GM18519 (cell line): ENCODE measurements at regions not wholly inside any gene's neighbourhood (a gene's known extent, or its start where the extent isn't known, plus 50 kb on each side); places are given as distances from the start of the nearest gene placed in this dataset.

ENCODE experiments used
- ATAC-seq: cut with Tn5 transposase; IDR thresholded peaks from one replicate; pipeline ENCODE4 v1.9.1; 2021; ENCODE audit warnings: mild to moderate bottlenecking, moderate library complexity; ENCODE audit not compliant: unreplicated experiment, low FRiP score

DNA sequence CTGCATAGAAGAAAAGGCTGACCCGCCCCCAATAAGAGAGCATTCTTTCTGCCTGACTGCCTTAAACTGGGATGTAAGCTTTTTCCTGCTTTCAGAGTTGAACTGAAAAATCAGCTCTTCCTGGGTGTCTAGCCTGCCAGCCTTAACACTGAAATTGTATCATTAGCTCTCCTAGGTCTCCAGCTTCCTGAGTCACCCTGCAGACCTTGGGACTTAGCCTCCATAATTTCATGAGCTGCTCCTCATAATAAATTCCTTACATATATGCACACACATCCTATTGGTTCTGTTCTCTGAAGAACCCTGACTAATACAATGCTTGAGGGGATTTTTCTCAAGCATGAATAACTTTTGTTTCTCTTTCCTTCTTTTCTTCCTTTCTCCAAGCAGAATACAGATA lies 76.4 kb upstream of the FAR2 start:
- no peak for ATAC-seq

DNA sequence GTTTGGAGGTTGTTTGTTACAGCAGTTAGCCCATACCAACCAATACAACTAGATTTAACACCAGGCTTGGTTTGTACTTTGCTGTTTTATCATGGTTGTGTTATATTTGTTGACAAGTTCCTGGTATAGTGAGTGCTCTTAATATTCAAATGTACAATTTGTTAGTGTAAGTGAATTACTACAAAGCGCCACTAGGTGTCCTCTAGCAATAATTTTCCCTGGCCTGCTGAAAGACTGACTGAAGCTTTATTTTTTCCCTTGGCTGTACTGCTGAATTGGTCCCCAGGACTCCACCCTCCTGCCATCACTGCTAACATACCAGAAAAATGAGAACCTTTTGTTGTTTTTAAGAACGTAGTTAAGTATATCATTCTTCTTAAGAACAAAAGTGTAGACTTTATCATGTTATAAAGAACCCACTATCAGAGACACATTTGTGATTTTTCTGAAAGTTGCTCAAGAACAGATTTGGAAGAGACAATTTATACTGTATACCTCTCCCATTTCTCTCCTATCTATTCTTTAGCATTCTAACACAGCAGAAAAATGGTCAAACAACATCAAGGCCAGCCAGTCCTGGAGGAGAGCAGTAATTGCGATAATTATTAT lies 75.3 kb upstream of the FAR2 start:
- ATAC-seq: peak; percentile 75

DNA sequence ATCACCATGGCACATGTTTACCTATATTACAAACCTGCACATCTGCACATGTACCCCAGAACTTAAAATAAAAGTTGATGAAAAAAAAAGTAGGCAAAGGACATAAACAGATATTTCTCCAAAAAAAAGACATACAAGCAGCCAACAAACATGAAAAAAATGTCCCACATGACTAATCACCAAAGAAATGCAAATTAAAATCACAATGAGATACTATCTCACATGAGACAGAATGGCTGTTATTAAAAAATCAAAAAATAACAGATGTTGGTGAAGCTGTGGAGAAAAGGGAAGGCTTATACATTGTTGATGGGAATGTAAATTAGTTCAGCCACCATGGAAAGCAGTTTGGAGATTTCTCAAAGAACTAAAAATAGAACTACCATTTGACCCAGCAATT lies 68.0 kb upstream of the FAR2 start:
- no peak for ATAC-seq

DNA sequence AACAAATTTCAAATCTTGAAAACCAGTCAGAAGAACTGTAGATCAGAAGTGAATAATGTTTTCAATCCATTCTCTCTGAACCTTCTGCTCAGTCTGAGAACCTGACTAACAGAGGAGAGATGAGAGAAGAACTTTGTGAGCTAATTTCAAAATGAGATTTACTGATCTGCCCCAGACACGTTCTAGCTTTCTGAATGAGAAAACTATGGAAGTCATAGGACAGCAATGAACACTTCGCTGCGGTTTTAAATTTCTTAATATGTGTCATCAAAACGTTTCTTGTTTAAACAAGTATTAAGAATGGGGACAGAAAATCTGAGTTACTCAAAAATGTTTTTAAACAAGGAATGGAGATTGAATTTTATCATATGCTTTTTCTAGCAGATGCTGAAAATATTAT lies 66.6 kb upstream of the FAR2 start:
- peak; percentile 66 for ATAC-seq

DNA sequence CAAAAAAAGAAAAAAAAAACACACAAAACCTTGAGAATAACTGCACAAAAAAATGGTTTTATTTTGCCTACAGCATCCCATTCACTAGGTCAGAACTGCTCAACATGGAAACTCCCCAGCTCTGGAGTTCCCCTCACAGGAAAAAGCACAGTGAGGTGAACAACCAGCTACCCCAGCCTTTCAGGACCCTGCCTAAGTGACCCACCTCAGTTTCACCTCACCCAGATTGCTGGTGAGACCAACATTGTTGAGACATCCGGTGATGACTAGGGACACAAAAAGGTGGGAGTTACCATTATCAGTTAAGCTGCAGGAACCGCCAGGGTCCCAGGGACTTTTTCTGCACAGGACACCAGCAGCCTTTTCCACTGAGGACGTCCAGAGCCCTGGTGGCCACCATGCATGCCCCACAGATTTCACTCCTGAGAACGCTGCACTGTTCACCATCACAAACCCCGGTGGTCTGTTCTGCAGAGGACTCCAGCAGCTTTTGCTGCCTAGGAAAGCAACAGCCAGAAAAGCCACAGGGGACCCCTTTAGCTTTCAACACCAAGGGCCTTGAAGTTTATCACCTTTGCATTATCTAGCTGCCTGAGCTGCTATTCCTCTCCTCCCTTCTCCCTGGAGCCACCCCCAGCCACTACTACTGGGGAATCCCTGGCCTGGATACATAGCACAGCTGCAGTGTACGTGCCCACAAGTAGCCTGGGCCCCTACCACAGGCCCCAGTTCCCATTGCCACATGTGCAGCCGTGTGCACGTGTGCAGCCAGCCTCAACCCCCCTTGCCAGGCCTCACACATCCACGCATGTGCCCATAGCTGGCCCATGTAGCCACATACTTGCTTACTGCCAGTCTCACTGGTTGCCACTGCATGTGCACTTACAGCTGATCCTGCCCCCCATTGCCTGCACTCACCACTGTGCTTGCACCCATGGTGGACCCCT lies 62.5 kb upstream of the FAR2 start:
- no peak for ATAC-seq

DNA sequence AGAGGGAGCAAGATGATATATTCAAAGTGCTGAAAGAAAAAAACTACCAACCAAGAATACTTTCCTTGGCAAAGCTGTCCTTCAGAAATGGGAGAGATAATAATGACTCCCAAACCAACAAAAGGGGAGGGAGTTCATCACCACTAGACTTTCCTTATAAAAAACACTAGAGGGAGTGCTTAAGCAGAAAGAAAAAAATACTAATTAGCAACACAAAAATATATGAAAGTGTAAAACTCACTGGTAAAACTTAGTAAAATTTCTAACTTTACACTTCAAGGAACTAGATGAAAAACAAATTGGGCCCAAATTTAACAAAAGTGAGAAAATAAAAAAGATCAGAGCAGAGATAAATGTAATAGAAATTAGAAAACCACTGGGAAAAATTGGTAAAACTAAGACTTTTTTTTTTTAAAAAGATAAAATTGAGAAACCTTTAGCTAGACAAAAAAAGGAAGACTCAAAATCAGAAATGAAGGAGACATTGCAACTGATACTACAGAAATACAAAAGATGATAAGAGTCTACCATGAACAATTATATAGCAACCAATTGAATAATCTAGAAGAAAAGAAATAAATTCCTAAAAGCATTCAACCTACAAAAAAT lies 60.4 kb upstream of the FAR2 start:
- no peak for ATAC-seq
